Smooth muscle cell (in vitro differentiated cells): ENCODE measurements at regions not wholly inside any gene's neighbourhood (a gene's known extent, or its start where the extent isn't known, plus 50 kb on each side); places are given as distances from the start of the nearest gene placed in this dataset.

Experiments used
- DNase-seq: peaks from one replicate; lab custom pipeline; 2025; ENCODE audit not compliant: unreplicated experiment; lab: John Stamatoyannopoulos, UW
- H2AFZ ChIP-seq: fragments of 200-600 bp; sonication (generic); 2 replicates; pipeline ENCODE4 v1.6.0; 2016; ENCODE audit warnings: antibody characterized with exemption, low read depth, mild to moderate bottlenecking
- H3F3A ChIP-seq: fragments of 200-600 bp; sonication (generic); 2 replicates; pipeline ENCODE4 v1.6.0; 2017; ENCODE audit warnings: antibody characterized with exemption, low read depth
- H3K27ac ChIP-seq: fragments of 200-600 bp; sonication (generic); 2 replicates; pipeline ENCODE4 v1.5.1; 2016; ENCODE audit warnings: low read depth, mild to moderate bottlenecking
- H3K27me3 ChIP-seq: fragments of 200-600 bp; sonication (generic); 2 replicates; pipeline ENCODE4 v1.6.1; 2016; ENCODE audit warnings: low read depth, mild to moderate bottlenecking
- H3K36me3 ChIP-seq: fragments of 200-600 bp; sonication (generic); 2 replicates; pipeline ENCODE4 v1.5.1; 2016; ENCODE audit warnings: low read depth
- H3K4me1 ChIP-seq: fragments of 200-600 bp; sonication (generic); 2 replicates; pipeline ENCODE4 v1.5.1; 2016; ENCODE audit warnings: low read depth
- H3K4me2 ChIP-seq: fragments of 200-600 bp; sonication (generic); 2 replicates; pipeline ENCODE4 v1.6.0; 2016; ENCODE audit warnings: mild to moderate bottlenecking
- H3K4me3 ChIP-seq: fragments of 200-600 bp; sonication (generic); 2 replicates; pipeline ENCODE4 v1.5.1; 2016; ENCODE audit warnings: mild to moderate bottlenecking
- H3K79me2 ChIP-seq: fragments of 200-600 bp; sonication (generic); 2 replicates; pipeline ENCODE4 v1.6.0; 2016; ENCODE audit warnings: low read depth, mild to moderate bottlenecking
- H3K9ac ChIP-seq: fragments of 200-600 bp; sonication (generic); 2 replicates; pipeline ENCODE4 v1.6.0; 2016; ENCODE audit warnings: low read depth
- H3K9me3 ChIP-seq: fragments of 200-600 bp; sonication (generic); replicated peaks from 2 replicates; pipeline ENCODE4 v1.5.1; 2016; ENCODE audit warnings: low read depth
- H4K20me1 ChIP-seq: fragments of 200-600 bp; sonication (generic); 2 replicates; pipeline ENCODE4 v1.6.0; 2016; ENCODE audit warnings: low read depth
- CTCF ChIP-seq: fragments of 200-600 bp; sonication (generic); IDR thresholded peaks from 2 replicates; pipeline ENCODE4 v1.5.1; 2017; ENCODE audit warnings: borderline replicate concordance, mild to moderate bottlenecking, antibody characterized with exemption; ENCODE audit not compliant: insufficient read depth, poor library complexity, severe bottlenecking
- WGBS: methylation state at CpG from one replicate; pipeline ENCODE4 v1.1.7; 2016; ENCODE audit warnings: low lambda C conversion rate; 5-methylcytosine and 5-hydroxymethylcytosine counted together

DNA sequence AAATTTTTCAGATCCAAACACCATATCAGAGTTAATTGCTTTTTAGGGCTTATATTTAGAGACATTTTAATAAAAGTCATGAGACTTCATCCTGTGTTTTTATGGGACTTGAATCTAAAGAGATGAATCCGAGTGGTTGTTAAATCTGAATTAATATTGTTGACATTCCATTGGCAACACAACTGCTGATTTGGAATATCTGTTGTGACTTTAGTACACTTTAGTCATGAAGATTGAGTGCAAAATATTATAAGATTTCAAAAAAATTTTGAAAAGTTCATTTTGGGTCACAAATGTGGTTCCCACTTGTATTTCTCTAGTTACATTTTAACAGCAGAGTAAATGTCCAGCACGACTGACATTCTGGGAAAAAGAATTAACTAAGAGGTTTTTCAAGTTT lies 442.7 kb upstream of the HSF2 start:
- no peak overlapping the region for H3K9ac ChIP-seq
- H3K79me2 ChIP-seq: no peaks in the 10 kb centered on the region
- no peak for DNase-seq
- no peaks in the 10 kb centered on the region for H3K36me3 ChIP-seq
- no peaks in the 10 kb centered on the region for H3F3A ChIP-seq
- no peaks in the 10 kb centered on the region for H4K20me1 ChIP-seq
- no peak overlapping the region for H3K4me3 ChIP-seq
- H3K4me2 ChIP-seq: no peak overlapping the region
- H3K9me3 ChIP-seq: no peaks in the 10 kb centered on the region
- H2AFZ ChIP-seq: no peak overlapping the region
- TF ChIP-seq CTCF: no peak
- 91% methylated on average over 2 of the region's 2 CpGs for WGBS
- H3K4me1 ChIP-seq: no peaks in the 10 kb centered on the region
- no peaks in the 10 kb centered on the region for H3K27me3 ChIP-seq
- H3K27ac ChIP-seq: no peak overlapping the region

GRCh38 chr6:121959501-121959900 lies 440.0 kb upstream of the HSF2 start:
- no peak overlapping the region for H3K4me2 ChIP-seq

GRCh38 chr6:121961619-121962125 lies 437.8 kb upstream of the HSF2 start:
- TF ChIP-seq CTCF: no peak
- WGBS: 29% methylated on average over 1 of the region's 1 CpG
- H3F3A ChIP-seq: no peaks in the 10 kb centered on the region
- no peak overlapping the region for H3K4me3 ChIP-seq
- H2AFZ ChIP-seq: no peak overlapping the region
- no peak overlapping the region for H3K27ac ChIP-seq
- no peaks in the 10 kb centered on the region for H4K20me1 ChIP-seq
- H3K4me1 ChIP-seq: no peaks in the 10 kb centered on the region
- no peaks in the 10 kb centered on the region for H3K9me3 ChIP-seq
- H3K4me2 ChIP-seq: no peak overlapping the region
- H3K79me2 ChIP-seq: no peaks in the 10 kb centered on the region
- H3K27me3 ChIP-seq: no peaks in the 10 kb centered on the region
- DNase-seq: no peak
- no peaks in the 10 kb centered on the region for H3K36me3 ChIP-seq
- no peak overlapping the region for H3K9ac ChIP-seq

More at GRCh38 chr6:121959501-121959900, 440.0 kb upstream of the HSF2 start:
- Histone ChIP-seq H3K27me3 (no peaks in the 10 kb centered on the region), H4K20me1 (no peaks in the 10 kb centered on the region), H3K79me2 (no peaks in the 10 kb centered on the region), H3F3A (no peaks in the 10 kb centered on the region), H3K9me3 (no peaks in the 10 kb centered on the region), H3K9ac (no peak overlapping the region), H3K4me3 (peak overlapping the region; percentile 4), H3K27ac (no peak overlapping the region), H3K4me1 (no peaks in the 10 kb centered on the region), H2AFZ (peak overlapping the region; percentile 61), H3K36me3 (no peaks in the 10 kb centered on the region)
- no peak for DNase-seq
- 79% methylated on average over 5 of the region's 5 CpGs for WGBS
- no peak for TF ChIP-seq CTCF

DNA sequence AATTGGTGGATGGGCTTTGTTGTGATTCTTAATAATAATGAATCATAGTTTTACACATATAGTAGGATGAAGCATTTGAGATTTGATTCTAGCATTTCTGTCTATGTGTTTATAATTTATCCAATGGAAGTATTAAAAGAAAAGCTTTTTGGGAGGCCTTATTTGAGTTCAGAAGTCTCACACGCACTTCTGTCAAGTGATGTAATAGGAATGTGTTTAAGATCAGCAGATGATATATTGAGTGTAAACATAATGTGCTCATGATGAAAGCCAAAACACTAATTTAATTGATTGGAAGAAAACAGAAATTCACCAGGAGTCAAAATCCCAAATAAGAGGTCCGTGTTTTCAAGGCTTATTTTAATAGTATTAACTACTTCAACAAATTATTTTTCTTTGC lies 435.6 kb upstream of the HSF2 start:
- Histone ChIP-seq H3K9me3 (no peaks in the 10 kb centered on the region), H3K4me1 (no peaks in the 10 kb centered on the region), H4K20me1 (no peaks in the 10 kb centered on the region), H3K27ac (no peak overlapping the region), H3K79me2 (no peaks in the 10 kb centered on the region), H2AFZ (no peak overlapping the region), H3K36me3 (no peaks in the 10 kb centered on the region), H3F3A (no peaks in the 10 kb centered on the region), H3K4me2 (no peak overlapping the region), H3K9ac (no peak overlapping the region), H3K4me3 (no peak overlapping the region), H3K27me3 (no peaks in the 10 kb centered on the region)
- TF ChIP-seq CTCF: no peak
- WGBS: 76% methylated on average over 2 of the region's 2 CpGs
- no peak for DNase-seq
